Sigmoid colon (tissue), 4 donors: ENCODE measurements at regions not wholly inside any gene's neighbourhood (a gene's known extent, or its start where the extent isn't known, plus 50 kb on each side); places are given as distances from the start of the nearest gene placed in this dataset.

Source experiments
- CTCF ChIP-seq, 4 experiments: fragments of 450-650 bp in 3 of 4; fragments of 200-600 bp in 1 of 4; IDR thresholded peaks; one replicate each; pipeline ENCODE4 v1.5.1; 2016 to 2019; ENCODE audit warnings: antibody characterized with exemption in 4 of 4, mild to moderate bottlenecking in 3 of 4, moderate library complexity in 2 of 4
- EP300 ChIP-seq, 4 donors: sonication (generic); formaldehyde crosslinking; IDR thresholded peaks; one replicate each; pipeline ENCODE4 v1.6.1; 2017; ENCODE audit warnings: antibody characterized with exemption in 4 of 4
- POLR2A ChIP-seq, 2 donors: fragments of 450-650 bp; IDR thresholded peaks; one replicate each; pipeline ENCODE4 v1.6.1; 2016; ENCODE audit warnings: antibody characterized with exemption in 2 of 2, mild to moderate bottlenecking in 2 of 2, moderate library complexity in 2 of 2
- POLR2AphosphoS5 ChIP-seq, 4 donors: sonication (generic); formaldehyde crosslinking; IDR thresholded peaks; one replicate each; pipeline ENCODE4 v1.6.1; 2017; ENCODE audit warnings: antibody characterized with exemption in 4 of 4

DNA sequence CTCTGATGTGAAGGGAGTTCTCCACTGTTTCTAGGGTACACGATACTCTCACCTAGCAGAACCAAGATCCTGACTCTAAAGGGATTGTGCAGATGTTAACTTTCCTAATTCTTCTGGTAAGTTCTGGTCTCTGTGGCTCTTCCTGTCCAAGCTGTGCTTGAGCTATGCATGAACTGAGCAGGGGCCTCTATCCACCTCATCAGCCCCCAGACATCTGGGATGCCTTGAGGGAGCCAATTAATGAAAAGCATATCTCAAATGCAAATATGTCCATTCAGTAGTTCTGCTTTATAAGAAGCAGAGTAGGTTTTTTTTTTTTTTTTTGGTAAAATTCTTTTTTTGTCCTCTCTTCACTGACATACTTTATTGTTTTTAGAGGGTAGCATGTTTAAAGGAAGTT is 89.6 kb downstream of the POLR2M start:
- TF ChIP-seq CTCF (IDR thresholded peaks at IDR 0.05) (no peak), POLR2AphosphoS5 (IDR thresholded peaks at IDR 0.05) (no peak), EP300 (IDR thresholded peaks at IDR 0.05) (no peak), POLR2A (IDR thresholded peaks at IDR 0.05) (no peak)
